Activated naive CD4-positive, alpha-beta T cell (primary cell): ENCODE measurements at regions not wholly inside any gene's neighbourhood (a gene's known extent, or its start where the extent isn't known, plus 50 kb on each side); places are given as distances from the start of the nearest gene placed in this dataset.
"Not testable (repeated sequence)": the region's sequence is repeated elsewhere in the genome, so short reads cannot be mapped to it uniquely, and the experiment has no call there.

Source experiments
- DNase-seq, 4 experiments: peaks; one replicate each; lab custom pipeline; 2025; lab: John Stamatoyannopoulos, UW

DNA sequence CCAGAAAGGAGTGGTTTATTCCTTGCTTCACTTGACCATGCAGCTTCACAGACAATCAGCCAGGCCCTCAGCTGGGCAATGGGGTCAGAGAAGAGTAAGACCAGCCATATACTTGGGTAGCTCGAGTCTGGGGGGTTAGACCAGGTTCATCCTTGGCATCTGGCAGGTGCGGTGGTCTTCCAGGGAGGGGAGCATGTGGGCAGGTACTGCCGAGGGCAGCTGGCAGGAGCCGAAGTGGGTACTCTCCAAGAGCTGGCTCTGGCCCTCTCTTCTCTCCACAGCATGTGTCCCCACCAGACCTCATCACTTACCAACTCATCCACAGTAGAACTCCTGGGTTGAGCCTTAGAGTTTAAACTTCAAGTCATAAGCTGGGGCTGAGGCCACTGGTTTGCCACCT, 156.8 kb downstream of the FOXD2 start:
- no peak for DNase-seq

GRCh38 chr1:47596328-47596727, 158.5 kb downstream of the FOXD2 start:
- DNase-seq, result no peak

DNA sequence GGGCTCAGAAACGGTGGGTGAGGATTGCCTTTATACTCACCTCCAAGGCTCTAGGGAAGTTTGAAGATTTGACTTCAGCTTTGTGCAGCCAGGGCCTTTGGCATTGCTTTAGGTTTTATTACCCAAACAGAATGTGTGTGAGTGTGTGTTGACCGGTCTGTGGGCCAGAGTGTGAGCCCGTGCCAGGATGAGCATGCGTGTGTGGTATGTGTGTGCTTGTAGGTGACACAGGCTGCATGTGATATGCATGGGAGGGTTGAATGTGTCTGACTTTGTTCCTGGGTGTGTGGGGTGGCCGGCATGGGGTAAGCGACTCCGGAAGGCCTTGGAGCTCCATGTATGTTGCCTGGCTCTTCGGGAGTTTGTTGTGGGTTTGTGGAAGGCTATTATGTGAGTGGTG, 160.5 kb downstream of the FOXD2 start:
- no peak for DNase-seq

DNA sequence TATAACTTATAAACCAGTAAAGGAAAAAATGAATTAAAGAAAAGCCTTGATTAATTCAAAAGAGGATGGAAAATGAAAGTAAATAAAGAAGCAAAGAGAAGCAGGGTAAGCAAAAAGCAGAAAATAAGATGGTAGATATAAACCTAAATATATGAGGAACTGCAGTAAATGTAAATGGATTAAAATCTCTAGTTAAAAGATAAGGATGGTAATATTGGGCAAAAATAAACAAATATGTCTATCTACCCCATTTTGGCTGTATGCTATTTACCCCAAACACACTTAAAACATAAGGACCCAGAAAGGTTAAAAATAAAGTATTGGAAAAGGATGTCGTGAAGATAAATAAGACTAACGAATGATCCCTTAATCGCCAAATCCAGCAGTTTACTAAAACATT, 161.9 kb downstream of the FOXD2 start:
- DNase-seq, result no peak

- DNase-seq, result not testable (repeated sequence)
Observed at GRCh38 chr1:47602491-47602890, 164.6 kb downstream of the FOXD2 start.

DNA sequence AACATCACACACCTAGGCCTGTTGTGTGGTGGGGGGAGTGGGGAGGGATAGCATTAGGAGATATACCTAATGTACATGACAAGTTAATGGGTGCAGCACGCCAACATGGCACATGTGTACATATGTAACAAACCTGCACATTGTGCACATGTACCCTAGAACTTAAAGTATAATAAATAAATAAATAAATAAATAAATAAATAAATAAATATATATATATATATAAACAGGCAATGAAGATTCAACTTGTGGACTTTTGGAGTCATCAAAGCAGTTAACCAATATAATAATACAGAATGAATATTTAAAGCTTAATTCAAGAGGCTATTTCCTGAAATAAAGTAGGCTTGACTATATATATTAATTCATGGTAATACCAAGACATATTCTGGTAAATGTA, 167.0 kb downstream of the FOXD2 start:
- not testable (repeated sequence) for DNase-seq

DNA sequence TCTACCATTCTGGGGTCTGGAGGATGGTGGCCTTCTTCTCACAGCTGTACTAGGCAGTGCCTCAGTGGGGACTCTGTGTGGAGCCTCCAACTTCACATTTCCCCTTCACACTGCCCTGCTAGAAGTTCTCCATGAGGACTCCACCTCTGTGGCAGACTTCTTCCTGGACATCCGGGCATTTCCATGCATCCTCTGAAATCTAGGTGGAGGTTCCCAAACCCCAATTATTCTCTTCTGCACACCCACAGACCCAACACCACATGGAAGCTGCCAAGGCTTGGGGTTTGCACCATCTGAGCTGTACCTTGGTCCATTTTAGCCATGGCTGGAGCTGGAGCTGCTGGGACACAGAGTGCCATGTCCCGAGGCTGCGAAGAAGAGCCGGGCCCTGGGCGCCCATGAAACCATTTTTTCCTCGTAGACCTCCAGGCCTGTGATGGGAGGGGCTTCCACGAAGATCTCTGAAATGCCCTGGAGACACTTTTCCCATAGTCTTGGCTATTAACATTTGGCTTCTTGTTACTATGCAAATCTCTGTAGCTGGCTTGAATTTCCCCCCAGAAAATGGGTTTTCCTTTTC, 170.5 kb downstream of the FOXD2 start:
- no peak for DNase-seq

- DNase-seq, result no peak
Observed at GRCh38 chr1:47611992-47612391, 174.1 kb downstream of the FOXD2 start.

- DNase-seq, result no peak
Observed at GRCh38 chr1:47612819-47613218, 175.0 kb downstream of the FOXD2 start.

GRCh38 chr1:47616036-47616435, 178.2 kb downstream of the FOXD2 start:
- DNase-seq, result no peak

DNA sequence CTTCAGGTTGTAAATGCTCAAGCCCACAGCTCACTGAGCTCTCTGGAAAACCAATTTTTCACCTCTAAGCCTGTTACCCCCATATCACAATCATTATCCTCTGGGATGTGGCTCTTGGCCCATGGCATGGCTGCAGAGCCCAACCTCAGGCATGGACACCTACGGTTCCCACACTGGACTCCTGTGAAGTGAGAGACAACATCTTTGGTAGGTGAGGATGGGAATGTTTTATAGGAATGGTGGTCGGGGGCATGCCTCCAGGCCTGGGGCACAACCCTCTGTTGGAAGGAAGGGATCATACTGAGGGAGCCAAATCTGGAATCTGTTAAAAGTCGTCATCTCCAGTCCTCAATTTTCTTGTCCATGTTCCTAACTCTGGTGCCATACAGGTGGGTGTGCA, 179.1 kb downstream of the FOXD2 start:
- DNase-seq, result no peak

DNA sequence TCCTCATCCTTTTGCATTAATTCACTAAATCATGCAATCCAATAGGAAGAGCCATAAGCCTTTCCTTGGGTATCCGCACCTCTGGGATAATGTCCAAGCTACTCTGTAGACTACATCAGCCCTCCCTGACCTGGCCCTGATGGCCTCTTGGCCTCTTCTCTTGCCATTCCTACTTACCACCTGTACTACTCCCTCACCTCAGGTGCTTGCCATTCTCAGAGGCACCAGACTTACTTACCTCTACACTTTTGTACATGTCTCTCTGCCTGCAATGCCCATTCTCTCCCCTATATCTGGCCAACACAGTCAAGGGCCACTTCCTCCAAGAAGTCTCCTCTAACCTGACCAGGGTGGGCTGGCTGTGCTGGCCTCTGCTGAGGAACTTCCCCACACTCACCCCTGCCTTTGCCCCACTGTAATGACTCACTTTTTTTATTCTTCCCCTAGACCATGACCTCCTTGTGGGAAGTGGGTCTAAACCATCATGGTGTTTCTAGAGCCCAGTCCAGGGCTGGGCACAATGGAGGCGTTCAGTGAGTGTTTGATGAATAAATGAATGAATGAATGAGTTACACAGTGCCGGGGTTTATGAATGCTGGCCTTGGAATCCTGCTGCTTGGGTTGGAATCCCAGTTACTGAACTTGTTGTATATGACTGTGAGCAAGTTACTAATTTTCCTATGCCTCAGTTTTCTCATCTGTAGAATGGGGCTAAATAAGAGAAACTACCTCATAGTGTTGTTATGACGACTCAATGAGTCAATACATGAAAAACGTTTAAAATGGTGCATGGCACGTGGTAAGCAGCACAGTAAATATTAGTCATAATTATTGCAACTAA, 179.8 kb downstream of the FOXD2 start:
- DNase-seq, result no peak

GRCh38 chr1:47618222-47618720, 180.4 kb downstream of the FOXD2 start:
- no peak for DNase-seq

DNA sequence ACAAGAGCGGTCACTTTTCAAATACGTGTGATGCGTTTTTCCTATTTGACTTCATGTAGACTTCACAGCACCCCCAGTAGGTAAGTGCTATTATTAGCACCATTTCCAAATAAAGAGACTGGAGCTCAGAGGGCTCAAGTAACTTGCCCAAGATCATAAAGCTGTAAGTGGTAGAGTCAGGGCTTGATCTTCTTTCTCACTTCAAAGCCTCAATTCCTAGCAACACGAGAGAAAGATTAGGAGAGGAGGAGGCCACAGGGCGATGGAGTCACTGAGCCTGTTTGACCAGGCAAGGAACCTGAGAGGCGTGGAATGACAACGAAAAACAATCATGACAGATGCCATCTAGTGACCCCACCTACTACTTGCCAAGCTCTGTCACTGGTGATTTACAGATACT, 181.0 kb downstream of the FOXD2 start:
- no peak for DNase-seq

DNA sequence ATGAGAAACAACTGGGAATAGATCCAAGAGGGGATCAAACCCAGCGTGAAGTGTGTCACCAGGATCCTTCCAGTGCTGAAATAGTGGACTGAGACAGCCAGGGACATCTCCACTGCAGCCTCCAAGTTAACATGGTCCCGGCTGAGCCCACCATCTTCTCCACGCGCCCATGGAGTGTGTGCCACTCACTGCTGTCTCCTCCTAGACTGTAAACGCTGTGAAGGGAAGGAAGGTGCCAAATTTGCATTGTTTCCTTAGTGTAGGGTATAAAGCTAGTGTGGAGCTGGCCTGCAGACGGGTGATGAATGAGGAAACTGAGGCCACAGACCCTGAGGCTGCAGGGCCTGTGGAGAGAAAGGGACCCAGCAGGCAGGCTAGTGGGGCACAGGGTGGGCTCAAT, 183.6 kb downstream of the FOXD2 start:
- DNase-seq, result no peak

DNA sequence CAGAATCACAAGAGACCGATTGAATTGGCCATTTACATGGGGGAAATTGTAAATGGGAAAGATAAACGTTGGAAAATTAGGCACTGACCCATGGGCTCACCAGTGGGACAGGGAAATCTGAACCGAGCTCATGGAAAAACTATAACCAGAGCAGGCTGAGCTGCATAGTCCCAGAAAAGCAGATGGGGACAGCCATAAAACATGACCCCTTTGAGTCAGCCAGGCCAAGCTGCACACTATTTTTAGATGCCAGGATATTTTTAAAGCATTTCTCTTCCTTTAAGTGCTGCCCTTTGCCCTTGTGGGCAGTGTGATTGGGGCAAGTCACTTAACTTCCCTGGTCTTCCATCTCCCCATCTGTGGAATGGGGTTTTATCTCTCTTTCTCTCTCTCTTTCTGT, 184.1 kb downstream of the FOXD2 start:
- no peak for DNase-seq

GRCh38 chr1:47622776-47623556, 185.1 kb downstream of the FOXD2 start:
- no peak for DNase-seq

- no peak for DNase-seq
Observed at GRCh38 chr1:47623557-47623940, 185.7 kb downstream of the FOXD2 start.

DNA sequence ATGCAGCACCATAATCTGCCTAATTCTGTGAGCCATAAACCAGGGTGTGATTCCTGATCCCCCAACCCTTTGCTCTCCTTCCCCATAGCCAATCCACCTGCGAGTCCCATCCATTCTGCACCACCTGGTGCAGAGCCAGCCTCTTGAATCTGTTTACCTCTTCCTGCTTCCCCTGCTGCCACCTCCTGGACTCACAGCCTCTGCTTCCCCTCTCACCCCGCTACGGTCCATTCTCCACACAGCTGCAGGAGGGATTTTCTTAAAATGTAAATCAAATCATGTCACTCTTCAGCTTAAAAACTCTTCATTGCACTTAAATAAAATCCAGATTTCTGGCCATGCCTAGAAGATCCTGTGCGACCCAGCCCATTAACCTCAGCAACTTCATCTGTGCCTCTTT, 186.7 kb downstream of the FOXD2 start:
- DNase-seq, result no peak

GRCh38 chr1:47627016-47627415, 189.2 kb downstream of the FOXD2 start:
- DNase-seq, result no peak

DNA sequence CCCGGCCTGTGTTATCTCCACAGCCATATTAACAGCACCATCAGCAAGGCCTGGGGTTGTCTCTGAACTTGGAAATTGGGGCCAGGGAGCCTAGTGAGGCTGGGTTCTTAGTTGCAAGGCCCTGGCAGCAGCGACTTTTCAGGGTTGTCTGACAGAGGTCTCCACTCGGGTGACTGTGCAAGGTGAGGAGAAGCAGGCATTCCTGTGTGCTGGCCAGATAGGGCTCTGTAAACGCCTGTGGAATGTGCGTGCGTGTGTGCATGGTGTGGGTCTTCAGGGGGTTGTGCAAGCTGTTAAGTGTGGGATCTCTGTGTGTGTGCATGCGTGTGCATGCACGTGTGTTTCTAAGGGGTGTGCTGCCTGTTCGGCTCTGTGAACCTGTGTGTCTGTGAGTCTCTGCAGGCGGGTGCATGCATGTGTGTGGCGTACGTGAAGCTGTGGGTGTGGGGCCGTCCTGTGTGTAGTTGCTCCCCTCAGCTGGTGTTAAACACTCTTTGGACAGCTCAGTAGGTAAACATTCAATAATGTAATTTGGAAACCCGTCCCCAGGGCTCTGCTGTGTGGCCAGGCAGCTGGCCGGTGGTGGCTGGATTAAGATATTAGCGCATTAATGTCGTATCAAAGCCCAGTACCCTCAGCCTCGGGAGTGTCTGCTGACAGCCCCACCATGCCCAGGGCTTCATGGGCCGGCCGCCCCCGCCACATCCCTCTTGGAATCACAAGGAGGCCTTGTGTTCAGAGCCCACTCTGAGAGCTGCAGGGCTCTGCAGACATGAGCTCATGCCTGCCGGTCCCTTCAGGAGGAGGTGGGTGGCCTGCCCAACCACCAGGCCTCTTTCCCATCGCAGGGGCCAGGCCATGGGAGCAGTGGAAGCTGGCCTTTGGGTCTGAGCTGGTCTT, 189.9 kb downstream of the FOXD2 start:
- no peak for DNase-seq

- DNase-seq, result no peak
Observed at GRCh38 chr1:47629201-47629600, 191.4 kb downstream of the FOXD2 start.
